HFF-Myc (cell line): ENCODE measurements at regions not wholly inside any gene's neighbourhood (a gene's known extent, or its start where the extent isn't known, plus 50 kb on each side); places are given as distances from the start of the nearest gene placed in this dataset.

Source experiments
- DNase-seq: peaks from one replicate; pipeline ENCODE4 v3.0.0-alpha.2; 2011; ENCODE audit warnings: low read depth; ENCODE audit errors: extremely low read depth
- H3K4me3 ChIP-seq: replicated peaks from 2 replicates; pipeline ENCODE4 v1.5.1; 2011; ENCODE audit warnings: low read depth, mild to moderate bottlenecking, control low read depth, low read length
- TF ChIP-seq, protein P1 (sequence below): IDR thresholded peaks from 2 replicates; pipeline ENCODE4 v1.5.1; 2012; ENCODE audit warnings: mild to moderate bottlenecking, low read depth, low read length, control low read depth; ENCODE audit errors: missing control alignments

DNA sequence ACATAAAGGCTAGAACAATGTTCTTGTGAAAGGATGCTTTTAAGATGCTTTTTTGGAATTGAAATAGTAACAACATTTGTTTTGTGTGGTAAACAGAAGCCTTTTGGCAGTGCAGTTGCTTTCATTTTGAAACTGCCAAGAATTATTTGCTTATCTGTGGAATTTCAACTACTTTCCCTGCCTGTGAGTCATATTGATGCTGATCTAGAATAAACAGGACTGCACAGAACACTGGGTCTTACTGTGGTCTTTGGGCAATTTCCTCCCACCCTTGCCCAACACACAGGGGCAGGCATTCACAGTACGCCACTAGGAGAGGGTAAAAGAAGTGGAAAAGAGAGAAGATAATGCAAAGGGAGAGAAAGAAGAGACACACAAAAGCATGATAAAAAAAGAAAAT lies 483.7 kb downstream of the ELAVL2 start:
- TF ChIP-seq, protein P1, sequence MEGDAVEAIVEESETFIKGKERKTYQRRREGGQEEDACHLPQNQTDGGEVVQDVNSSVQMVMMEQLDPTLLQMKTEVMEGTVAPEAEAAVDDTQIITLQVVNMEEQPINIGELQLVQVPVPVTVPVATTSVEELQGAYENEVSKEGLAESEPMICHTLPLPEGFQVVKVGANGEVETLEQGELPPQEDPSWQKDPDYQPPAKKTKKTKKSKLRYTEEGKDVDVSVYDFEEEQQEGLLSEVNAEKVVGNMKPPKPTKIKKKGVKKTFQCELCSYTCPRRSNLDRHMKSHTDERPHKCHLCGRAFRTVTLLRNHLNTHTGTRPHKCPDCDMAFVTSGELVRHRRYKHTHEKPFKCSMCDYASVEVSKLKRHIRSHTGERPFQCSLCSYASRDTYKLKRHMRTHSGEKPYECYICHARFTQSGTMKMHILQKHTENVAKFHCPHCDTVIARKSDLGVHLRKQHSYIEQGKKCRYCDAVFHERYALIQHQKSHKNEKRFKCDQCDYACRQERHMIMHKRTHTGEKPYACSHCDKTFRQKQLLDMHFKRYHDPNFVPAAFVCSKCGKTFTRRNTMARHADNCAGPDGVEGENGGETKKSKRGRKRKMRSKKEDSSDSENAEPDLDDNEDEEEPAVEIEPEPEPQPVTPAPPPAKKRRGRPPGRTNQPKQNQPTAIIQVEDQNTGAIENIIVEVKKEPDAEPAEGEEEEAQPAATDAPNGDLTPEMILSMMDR = no peak
- DNase-seq = no peak
- H3K4me3 ChIP-seq = no peak overlapping the region

DNA sequence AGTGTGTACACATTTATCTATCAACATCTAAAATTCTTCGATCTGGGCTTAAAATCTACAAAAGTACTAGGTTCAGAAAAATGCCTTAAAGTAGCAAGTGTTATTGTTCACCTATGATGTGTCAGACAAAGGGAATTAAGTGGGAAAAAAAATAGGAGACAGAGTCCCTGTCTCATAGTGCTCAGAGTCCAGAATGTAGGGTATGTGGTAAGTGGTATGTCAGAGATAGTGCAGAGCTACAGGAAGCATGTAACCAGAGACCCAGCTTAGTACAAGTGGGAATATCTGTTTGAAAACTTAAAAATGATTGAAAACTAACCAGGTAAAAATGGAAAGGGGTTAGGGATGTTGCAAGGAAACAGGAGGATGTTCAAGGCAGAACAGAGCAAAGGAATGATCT lies 482.8 kb downstream of the ELAVL2 start:
- TF ChIP-seq, protein P1 = no peak
- DNase-seq = no peak

DNA sequence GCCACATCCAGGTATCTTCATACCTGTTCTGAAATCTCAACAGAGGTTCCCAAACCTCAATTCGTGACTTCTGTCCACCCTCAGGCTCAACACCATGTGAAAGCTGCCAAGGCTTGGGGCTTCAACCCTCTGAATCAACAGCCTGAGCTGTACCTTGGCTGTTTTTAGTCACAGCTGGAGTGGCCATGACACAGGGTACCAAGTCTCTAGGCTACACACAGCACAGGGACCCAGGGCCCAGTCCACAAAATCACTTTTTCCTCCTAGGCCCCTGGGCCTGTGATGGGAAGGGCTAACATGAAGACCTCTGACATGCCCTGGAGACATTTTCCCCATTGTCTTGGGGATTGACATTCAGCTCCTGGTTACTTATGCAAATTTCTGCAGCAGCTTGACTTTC lies 464.9 kb downstream of the ELAVL2 start:
- H3K4me3 ChIP-seq = no peak overlapping the region
- no peak for DNase-seq
- TF ChIP-seq, protein P1 = no peak

More for the DNA sequence above, 482.8 kb downstream of the ELAVL2 start:
- H3K4me3 ChIP-seq = no peak overlapping the region

DNA sequence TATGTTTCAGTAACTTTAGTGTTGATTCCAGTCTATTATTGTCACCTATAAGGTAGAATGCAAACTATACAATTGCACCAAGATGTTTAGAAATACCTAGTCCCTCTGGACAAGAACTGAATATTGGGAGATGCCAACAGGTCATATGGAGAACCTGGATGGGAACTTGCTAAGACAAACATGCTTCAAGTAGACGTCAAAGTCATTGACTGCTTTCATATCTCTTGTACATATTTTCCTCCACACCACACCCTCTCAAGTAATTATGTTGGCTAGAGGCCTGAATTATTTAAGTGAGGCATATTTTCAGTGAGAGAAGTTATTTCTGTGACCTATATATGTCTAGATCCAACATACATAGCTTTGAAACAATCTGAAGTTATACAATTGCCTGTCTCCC lies 453.3 kb downstream of the ELAVL2 start:
- TF ChIP-seq, protein P1 = no peak
- no peak for DNase-seq
- no peak overlapping the region for H3K4me3 ChIP-seq

DNA sequence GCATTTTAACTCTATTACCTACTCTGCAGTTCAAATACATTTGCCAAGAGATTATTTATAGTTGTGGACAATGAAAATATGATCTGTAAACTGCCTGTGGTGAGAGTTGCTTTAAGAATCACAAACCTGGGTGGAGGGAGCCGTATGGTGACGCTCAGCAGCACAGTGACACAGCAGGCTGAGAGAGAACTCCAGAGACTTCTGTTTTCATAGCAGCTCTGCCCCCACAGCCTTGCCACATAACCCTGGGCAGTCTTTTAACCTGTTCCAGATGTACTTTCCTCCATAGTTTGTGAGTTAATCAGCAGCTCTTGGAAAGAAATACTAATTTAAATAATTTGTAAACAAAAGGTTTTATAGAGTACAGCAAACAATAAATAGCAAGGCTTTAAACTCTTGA lies 450.5 kb downstream of the ELAVL2 start:
- TF ChIP-seq, protein P1 = no peak
- no peak for DNase-seq
- no peak overlapping the region for H3K4me3 ChIP-seq

DNA sequence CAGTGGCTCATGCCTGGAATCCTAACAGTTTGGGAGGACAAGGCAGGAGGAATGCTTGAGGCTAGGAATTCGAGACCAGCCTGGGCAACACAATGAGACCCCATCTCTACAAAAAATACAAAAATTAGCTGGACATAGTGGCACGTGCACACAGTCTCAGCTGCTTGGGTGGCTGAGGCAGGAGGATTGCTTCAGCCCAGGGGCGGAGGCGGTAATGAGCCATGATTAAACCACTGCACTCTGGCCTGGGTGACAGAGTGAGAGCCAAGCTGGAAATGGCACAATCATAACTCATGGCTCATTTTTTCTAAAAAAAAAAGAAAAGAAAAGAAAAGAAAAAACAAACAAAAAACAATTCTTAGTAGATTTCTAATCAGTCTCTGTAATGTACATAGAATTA lies 446.2 kb downstream of the ELAVL2 start:
- TF ChIP-seq, protein P1 = no peak
- DNase-seq = no peak
- no peak overlapping the region for H3K4me3 ChIP-seq

DNA sequence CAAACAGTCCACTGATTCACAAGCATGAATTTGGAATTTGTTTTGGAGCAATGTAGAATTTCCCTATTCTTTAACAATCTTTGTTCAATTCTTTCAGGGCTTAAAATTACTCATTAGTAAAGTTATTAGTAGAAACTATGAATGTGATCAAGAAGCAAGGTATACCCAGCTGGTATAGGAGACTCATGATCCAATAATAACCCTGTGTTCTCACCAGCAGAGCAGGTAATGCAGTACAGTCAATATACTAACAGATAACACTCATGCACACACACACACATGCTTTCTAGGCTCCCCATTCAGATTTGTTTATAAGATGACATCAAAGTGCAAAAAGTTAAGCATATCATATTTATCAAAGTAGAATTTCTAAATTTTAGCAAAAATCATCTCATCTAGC lies 445.2 kb downstream of the ELAVL2 start:
- H3K4me3 ChIP-seq = no peak overlapping the region
- TF ChIP-seq, protein P1 = no peak
- no peak for DNase-seq
